Retina (tissue), 1 donor: ENCODE measurements at regions not wholly inside any gene's neighbourhood (a gene's known extent, or its start where the extent isn't known, plus 50 kb on each side); places are given as distances from the start of the nearest gene placed in this dataset.

ENCODE experiments used
- DNase-seq: peaks from one replicate; pipeline ENCODE4 v3.0.0-alpha.2; 2016

- DNase-seq, result no peak
Observed at GRCh38 chr9:81108821-81109220, 580.5 kb downstream of the TLE1 start.

DNA sequence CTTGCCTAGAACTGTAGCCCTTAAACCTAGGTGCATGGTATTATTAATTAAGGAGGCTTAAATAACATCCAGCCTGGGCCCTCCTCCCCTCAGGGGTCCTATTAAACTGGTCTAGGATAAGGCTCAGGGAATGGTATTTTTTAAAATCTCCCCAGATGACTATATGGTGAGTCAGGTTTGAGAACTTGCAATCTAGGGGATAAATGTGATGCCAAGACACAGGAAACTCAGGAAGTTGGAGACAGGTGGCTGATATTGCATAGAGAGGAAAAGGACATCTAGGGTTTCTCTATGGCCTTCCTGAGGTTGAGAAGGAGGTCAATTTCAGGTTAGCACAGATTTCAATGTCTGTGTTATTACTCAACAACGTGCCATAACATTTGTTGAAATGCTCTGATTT, 581.0 kb downstream of the TLE1 start:
- DNase-seq, result no peak

- DNase-seq, result no peak
Observed at GRCh38 chr9:81103597-81104471, 585.5 kb downstream of the TLE1 start.

- DNase-seq, result no peak
Observed at GRCh38 chr9:81097131-81097847, 592.1 kb downstream of the TLE1 start.

- no peak for DNase-seq
Observed at GRCh38 chr9:81096625-81097024, 592.7 kb downstream of the TLE1 start.

DNA sequence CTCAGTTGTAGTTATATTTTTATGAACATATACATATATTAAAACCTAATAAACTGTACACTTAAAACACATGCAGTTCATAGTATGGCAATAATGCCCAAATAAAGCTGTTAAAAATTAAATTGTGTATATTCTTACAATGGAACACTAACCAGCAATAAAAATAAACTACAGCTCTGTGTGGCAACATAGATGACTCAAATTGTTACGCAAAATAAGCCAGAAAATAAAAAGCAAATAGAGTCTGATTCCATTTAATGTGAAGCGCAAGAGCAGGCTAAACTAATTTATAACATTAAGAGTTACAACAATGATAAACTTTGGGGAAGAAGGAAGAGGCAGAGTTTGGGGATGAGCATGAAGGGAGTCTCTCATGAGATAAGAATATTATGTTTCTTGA, 597.3 kb downstream of the TLE1 start:
- no peak for DNase-seq

- no peak for DNase-seq
Observed at GRCh38 chr9:81088341-81088740, 601.0 kb downstream of the TLE1 start.

- peak; percentile 15 for DNase-seq
Observed at GRCh38 chr9:81086416-81086815, 602.9 kb downstream of the TLE1 start.

- DNase-seq, result no peak
Observed at GRCh38 chr9:81083854-81084512, 605.4 kb downstream of the TLE1 start.

DNA sequence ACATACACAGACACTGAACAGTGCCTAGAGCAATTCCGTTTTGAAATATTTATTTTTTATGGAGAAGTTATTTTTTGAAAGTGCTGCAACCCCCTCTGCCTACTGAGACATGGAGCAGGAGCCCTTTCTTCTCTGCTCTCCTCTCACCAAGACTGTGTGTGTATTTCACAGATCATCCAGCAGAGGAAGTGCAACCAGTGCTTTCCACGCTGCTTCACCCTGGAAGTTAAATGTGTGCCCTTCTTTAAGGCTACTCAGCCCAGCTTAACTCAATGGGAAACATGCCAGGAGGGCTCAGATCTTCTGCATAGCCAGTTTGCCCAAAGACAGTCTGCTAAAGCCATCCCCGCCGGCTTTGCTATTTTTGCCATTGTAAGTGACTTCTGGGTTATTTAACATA, 606.3 kb downstream of the TLE1 start:
- DNase-seq, result peak; percentile 14

DNA sequence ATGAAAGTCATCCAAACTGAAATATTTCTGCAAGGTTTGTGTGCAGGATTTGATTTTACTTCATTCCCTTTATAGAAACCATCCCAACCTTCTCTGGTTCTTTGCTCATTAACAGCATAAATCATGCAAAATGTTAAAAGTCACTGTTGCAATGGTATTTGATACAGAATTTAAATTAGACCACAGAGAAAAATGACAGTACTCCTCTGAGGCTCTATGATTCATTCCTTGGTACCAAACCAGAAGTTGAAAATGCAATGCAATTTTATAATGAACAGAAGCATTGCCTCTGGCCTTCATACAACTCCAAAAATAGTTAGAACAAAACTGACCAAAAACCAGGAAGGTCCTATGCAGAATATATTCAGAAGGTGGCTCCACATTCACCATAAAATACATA, 607.1 kb downstream of the TLE1 start:
- DNase-seq, result no peak

DNA sequence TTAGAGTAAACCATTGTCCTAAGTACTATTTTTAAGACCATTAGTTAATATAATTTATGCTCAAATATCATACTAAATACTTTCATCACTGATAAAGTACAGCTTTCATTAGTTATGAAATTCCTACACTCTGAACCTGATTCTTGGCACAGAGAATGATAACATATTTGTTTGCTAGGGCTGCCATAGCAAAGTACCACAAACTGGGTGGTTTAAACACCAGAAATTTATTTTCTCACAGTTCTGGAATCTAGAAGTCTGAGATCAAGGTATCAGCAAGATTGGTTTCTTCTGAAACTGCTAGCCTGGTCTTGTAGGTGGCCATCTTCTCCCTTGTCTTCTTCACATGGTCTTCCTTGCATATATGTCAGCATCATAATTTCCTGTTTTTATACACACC, 608.4 kb downstream of the TLE1 start:
- DNase-seq, result no peak

DNA sequence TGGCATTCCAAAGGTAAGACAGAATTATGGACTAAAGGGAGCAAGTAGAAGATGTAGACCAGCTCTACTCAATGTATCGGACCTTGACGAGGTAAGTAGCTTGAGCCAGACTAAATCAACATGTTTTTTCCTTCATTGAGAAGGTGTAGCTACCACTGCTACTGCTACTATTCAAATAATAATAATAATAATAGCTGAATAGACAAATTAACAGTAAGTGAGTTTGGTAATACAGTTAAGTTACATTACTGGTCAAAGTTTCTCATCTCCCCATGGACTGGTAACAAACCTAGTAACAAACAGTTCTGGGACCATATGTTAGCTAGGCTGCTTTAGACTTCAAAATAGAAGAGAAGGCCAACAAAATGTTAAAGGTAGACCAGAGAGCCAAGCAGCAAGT, 609.2 kb downstream of the TLE1 start:
- DNase-seq, result no peak

GRCh38 chr9:81079055-81079454, 610.3 kb downstream of the TLE1 start:
- no peak for DNase-seq

DNA sequence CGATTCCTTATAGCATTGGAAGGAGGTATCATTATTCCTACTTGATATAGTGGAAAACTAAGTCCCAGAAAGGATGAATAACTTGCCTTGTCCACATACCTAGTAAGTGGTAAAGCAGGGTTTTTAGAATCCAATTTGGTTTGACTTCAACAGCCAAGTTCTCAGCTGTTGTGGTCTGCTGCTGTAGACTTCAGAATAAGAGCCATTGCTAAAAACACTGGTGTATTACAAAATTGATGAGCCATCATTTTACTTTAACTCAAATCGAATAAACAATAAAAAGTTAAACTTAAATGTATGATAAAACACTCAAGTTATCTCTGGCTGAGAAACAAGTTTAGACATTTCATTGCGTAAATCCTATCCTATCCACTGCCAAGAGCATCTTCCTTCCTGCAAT, 610.8 kb downstream of the TLE1 start:
- no peak for DNase-seq

DNA sequence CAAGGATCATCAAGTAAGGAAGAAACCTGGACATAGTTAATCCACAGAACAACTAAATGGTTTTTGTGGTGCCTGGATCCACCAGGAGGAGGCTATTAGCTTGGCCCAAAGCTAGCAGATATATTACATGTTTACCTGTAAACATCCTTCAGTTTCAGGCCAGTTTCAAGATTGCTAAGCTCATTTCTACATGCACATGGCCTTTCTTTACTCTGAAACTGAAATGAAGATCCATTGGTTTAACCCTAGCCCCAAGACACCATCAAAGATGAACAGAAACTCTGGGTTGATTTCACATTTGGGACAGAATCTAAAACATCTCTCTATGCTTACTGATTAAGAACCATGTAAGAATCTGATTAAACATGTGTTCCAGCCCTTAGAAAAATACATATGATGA, 611.8 kb downstream of the TLE1 start:
- DNase-seq, result no peak

DNA sequence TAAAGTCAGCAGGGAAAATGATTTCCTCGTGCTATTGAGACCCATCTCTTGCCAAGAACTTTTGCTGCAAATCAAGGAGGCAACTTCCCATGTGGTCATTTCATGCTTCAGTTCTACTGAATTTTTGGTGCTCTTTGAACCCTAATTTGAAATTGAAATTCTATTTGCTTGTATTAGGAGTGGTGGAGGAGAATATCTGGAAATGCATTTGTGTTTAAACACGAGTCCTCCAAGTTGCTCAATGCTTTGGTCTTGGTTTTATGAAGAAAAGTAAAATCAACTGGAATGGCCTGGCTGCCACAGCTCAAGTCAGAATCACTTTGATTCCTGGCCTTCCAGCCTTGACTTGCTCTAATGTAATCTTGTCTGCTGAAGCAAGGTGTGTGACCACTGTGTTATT, 613.2 kb downstream of the TLE1 start:
- no peak for DNase-seq

DNA sequence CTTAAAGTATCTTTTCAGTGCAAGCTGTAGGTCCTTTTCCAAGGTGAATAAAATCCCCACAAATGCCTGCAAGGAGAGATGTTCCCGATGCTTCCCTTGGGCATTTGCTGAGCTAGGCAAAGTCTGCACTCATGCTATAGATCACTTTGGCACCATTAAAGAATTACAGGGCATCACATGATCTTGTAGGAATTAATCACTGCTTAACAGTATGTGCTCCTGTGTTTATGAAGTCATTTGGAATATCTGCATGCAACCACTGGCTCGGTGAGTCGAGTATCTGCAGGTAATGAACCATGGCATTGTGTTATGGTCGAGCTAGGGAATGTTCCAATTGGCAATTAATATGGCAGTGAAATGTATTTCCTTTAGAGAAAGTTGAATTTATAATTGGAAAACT, 615.1 kb downstream of the TLE1 start:
- DNase-seq, result no peak

GRCh38 chr9:81073821-81074220, 615.5 kb downstream of the TLE1 start:
- no peak for DNase-seq

GRCh38 chr9:81072758-81073157, 616.6 kb downstream of the TLE1 start:
- no peak for DNase-seq

DNA sequence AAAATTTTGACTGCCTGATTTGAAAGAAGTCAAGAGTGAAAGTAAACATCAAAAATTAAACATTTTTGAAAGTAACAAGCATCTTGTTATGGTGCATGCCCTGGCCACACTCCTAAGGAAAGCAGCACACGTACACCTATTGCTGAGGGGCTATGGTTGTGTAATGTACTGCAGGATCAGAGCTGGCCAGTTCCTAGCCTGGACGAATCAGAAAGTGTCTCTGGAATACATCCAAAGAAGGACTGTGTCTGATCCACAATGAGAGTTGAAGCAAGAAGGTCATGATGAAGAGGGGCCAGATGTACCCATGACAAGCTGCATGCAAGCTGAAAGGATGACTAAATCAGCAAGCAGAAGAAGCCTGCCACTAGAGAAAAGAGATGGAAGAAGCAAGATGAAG, 618.2 kb downstream of the TLE1 start:
- DNase-seq, result no peak

DNA sequence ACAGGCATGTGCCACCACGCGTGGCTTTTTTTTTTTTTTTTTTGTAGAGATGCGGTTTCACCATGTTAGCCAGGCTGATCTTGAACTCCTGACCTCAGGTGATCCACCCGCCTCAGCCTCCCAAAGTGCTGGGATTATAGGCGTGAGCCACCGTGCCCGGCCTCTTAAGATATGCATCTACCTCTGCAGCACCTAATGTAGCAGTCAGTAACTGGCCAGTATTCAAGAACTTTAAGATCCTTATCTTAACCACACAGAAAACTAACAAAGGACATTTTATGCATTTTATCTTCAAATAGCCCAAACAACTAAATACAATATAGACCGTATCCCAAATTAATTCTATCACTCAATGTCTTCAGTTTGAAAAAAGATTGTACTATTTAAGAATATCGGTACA, 618.7 kb downstream of the TLE1 start:
- DNase-seq, result no peak

GRCh38 chr9:81069923-81070322, 619.4 kb downstream of the TLE1 start:
- no peak for DNase-seq
